ENCODE measurements at regions not wholly inside any gene's neighbourhood (a gene's known extent, or its start where the extent isn't known, plus 50 kb on each side); places are given as distances from the start of the nearest gene placed in this dataset.

DNA sequence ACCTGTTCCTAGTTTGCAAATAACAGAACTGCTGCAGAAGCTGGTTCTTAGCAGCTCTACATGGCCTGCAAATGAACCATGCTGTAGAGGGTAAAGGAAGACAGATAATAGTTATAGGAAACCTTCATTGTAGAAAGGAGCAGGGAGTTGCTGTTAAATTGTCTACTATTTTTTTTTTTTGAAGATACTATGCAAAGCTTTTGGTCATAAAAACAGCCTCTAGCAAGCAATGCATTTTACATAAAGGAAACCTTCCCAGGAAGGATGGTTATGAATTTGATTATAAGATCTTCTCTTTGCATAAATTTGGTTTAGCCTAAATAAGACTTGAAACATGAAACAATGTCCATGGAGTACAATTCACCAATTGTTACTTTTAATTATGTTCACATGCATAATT, 793.4 kb downstream of the SLC4A3 start:
- TF ChIP-seq Cebpa-rat (IDR thresholded peaks at IDR 0.05): no peak
- Histone ChIP-seq H3K4me3 (no peak overlapping the region), H3K36me3 (no peaks in the 10 kb centered on the region), H3K9me3 (no peaks in the 10 kb centered on the region), H3K4me2 (no peak overlapping the region), H3K27me3 (no peaks in the 10 kb centered on the region), H3K4me1 (no peaks in the 10 kb centered on the region), H4K20me1 (no peaks in the 10 kb centered on the region), H3K9ac (no peak overlapping the region), H3K27ac (no peak overlapping the region)

- Histone ChIP-seq H3K27me3 (no peaks in the 10 kb centered on the region), H3K9ac (no peak overlapping the region), H4K20me1 (no peaks in the 10 kb centered on the region), H3K36me3 (no peaks in the 10 kb centered on the region), H3K9me3 (no peaks in the 10 kb centered on the region), H3K4me1 (no peaks in the 10 kb centered on the region), H3K4me3 (no peak overlapping the region), H3K27ac (no peak overlapping the region), H3K4me2 (no peak overlapping the region)
- no peak for TF ChIP-seq Cebpa-rat (IDR thresholded peaks at IDR 0.05)
Measured at GRCh38 chr2:220422676-220423075, 795.2 kb downstream of the SLC4A3 start.

DNA sequence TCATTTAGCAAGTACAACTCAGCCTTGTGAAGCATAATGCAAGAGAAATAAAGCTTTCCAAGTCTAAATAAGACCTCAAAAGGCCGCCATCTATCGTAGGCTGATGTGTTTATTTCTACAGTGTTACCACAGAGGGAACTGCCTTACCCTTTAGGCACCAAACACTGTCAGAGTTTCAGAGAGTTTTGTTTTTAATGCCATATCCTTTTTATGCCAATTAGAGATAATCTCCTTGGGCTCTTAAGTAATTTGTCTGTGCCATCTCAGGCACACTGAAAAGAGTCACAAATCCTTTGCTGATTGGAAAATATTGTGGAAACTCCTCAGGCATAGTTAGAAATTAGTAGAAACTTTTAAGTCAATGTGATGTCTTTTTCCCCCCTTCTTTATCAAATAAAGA, 797.1 kb downstream of the SLC4A3 start:
- H4K20me1 ChIP-seq: no peaks in the 10 kb centered on the region
- H3K9me3 ChIP-seq: no peaks in the 10 kb centered on the region
- no peaks in the 10 kb centered on the region for H3K36me3 ChIP-seq
- no peaks in the 10 kb centered on the region for H3K4me1 ChIP-seq
- TF ChIP-seq Cebpa-rat (IDR thresholded peaks at IDR 0.05): no peak
- H3K27me3 ChIP-seq: no peaks in the 10 kb centered on the region
- H3K27ac ChIP-seq: no peak overlapping the region
- no peak overlapping the region for H3K9ac ChIP-seq
- no peak overlapping the region for H3K4me2 ChIP-seq
- H3K4me3 ChIP-seq: no peak overlapping the region

DNA sequence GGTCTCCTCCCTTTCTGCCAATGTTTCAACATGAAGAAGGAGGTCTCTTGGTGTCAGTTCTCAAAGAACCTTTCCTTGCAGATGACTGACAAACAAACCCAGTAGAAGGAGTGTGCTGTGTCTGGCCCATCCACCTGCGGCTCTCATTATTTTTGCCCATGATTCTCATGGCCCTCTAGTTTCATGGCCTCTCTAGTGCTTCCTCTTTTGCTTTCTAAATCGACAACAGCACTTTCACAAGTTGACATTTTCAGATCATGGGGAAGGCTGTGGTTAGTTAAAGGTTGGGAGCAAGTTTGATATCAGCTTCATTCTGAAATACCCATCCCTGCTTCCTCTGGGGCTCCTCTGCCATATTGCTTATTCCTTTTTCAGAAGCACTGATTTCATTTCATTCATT, 805.2 kb downstream of the SLC4A3 start:
- Histone ChIP-seq H3K4me2 (no peak overlapping the region), H3K9ac (no peak overlapping the region), H4K20me1 (no peaks in the 10 kb centered on the region), H3K9me3 (no peaks in the 10 kb centered on the region), H3K4me3 (no peak overlapping the region), H3K4me1 (peaks cover 8% of the 10 kb centered on the region; the same call in 1 of the 2 replicates), H3K27ac (no peak overlapping the region), H3K27me3 (no peaks in the 10 kb centered on the region), H3K36me3 (no peaks in the 10 kb centered on the region)
- TF ChIP-seq Cebpa-rat (IDR thresholded peaks at IDR 0.05): no peak

DNA sequence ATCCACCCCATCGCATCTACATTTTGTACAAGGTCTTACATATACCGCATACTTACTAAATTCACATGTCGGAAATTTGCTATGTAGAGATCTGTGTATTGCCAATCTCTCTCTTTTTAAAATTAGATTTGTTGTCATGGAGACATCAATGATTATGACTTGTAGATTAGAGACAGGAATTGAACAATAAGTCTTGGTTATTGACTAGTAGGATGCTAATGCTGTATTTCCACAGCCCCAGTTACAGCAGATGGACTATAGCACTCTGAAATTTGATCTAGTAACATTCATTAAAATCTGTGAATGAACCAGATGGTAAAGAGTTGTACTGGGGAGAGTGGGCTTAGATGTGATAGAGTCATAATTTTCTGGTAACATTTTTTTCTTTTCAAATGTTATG, 805.7 kb downstream of the SLC4A3 start:
- no peak for TF ChIP-seq Cebpa-rat (IDR thresholded peaks at IDR 0.05)
- Histone ChIP-seq H3K4me1 (peaks cover 8% of the 10 kb centered on the region; the same call in 1 of the 2 replicates), H3K9me3 (no peaks in the 10 kb centered on the region), H3K4me3 (no peak overlapping the region), H4K20me1 (no peaks in the 10 kb centered on the region), H3K27me3 (no peaks in the 10 kb centered on the region), H3K9ac (no peak overlapping the region), H3K4me2 (no peak overlapping the region), H3K36me3 (no peaks in the 10 kb centered on the region), H3K27ac (no peak overlapping the region)

DNA sequence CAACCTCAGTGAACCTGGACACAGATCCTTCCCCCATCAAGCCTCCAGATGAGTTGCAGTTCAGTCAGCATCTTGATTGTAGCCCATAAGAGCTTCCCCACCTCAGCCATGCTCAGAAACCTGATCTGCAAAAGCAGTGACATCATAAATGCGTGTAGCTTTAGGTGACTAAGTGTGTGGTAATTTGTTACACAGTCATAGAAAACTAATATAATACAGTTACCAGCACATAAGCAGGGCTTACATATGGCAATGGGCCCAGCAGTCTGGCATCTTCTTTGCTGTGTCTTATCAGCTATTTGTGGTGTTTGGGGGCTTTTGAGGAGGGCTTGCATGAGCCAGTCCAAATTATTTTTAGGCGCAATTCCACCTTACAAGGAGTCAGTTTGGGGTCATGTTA, 807.0 kb downstream of the SLC4A3 start:
- no peak for TF ChIP-seq Cebpa-rat (IDR thresholded peaks at IDR 0.05)
- no peak overlapping the region for H3K4me3 ChIP-seq
- H3K4me2 ChIP-seq: no peak overlapping the region
- H3K4me1 ChIP-seq: peaks cover 8% of the 10 kb centered on the region; the same call in 1 of the 2 replicates
- H3K9ac ChIP-seq: no peak overlapping the region
- H3K9me3 ChIP-seq: no peaks in the 10 kb centered on the region
- H3K27ac ChIP-seq: no peak overlapping the region
- H4K20me1 ChIP-seq: no peaks in the 10 kb centered on the region
- H3K27me3 ChIP-seq: no peaks in the 10 kb centered on the region
- no peaks in the 10 kb centered on the region for H3K36me3 ChIP-seq

DNA sequence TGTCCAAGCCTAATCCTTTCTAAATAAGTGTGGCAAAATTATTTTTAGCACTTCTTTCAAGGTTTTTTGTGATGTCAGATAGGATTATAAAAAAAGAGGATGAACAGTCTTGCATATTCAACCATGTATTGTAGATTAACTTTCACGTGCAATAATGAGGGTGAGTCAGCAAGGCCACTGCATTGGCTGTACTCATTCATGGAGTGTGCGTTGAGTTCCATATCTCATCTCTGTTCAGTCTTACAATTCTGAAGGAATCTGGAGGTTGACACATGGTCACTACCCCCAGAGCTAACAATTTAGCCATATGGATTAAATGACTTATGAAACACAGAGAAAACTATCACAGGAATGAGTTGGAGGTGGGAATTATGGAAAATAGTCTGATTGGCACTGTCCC, 810.5 kb downstream of the SLC4A3 start:
- Histone ChIP-seq H3K9me3 (no peaks in the 10 kb centered on the region), H3K4me1 (peaks cover 8% of the 10 kb centered on the region; the same call in 1 of the 2 replicates), H3K27ac (no peak overlapping the region), H3K4me2 (no peak overlapping the region), H3K9ac (no peak overlapping the region), H3K27me3 (no peaks in the 10 kb centered on the region), H4K20me1 (no peaks in the 10 kb centered on the region), H3K4me3 (no peak overlapping the region), H3K36me3 (no peaks in the 10 kb centered on the region)
- TF ChIP-seq Cebpa-rat (IDR thresholded peaks at IDR 0.05): no peak

GRCh38 chr2:220440731-220441130, 813.3 kb downstream of the SLC4A3 start:
- no peak overlapping the region for H3K9ac ChIP-seq
- TF ChIP-seq Cebpa-rat (IDR thresholded peaks at IDR 0.05): no peak
- no peaks in the 10 kb centered on the region for H3K9me3 ChIP-seq
- H3K27me3 ChIP-seq: no peaks in the 10 kb centered on the region
- no peaks in the 10 kb centered on the region for H4K20me1 ChIP-seq
- no peaks in the 10 kb centered on the region for H3K36me3 ChIP-seq
- peaks cover 7% of the 10 kb centered on the region; the same call in 1 of the 2 replicates for H3K4me1 ChIP-seq
- H3K4me2 ChIP-seq: no peak overlapping the region
- H3K27ac ChIP-seq: no peak overlapping the region
- H3K4me3 ChIP-seq: no peak overlapping the region

- H3K27ac ChIP-seq: no peak overlapping the region
- no peak for TF ChIP-seq Cebpa-rat (IDR thresholded peaks at IDR 0.05)
- H4K20me1 ChIP-seq: no peaks in the 10 kb centered on the region
- no peaks in the 10 kb centered on the region for H3K27me3 ChIP-seq
- no peak overlapping the region for H3K4me2 ChIP-seq
- H3K4me3 ChIP-seq: no peak overlapping the region
- no peaks in the 10 kb centered on the region for H3K9me3 ChIP-seq
- H3K4me1 ChIP-seq: peaks cover under 1% of the 10 kb centered on the region; the same call in 1 of the 2 replicates
- no peaks in the 10 kb centered on the region for H3K36me3 ChIP-seq
- H3K9ac ChIP-seq: no peak overlapping the region
Measured at GRCh38 chr2:220441404-220441803, 814.0 kb downstream of the SLC4A3 start.

DNA sequence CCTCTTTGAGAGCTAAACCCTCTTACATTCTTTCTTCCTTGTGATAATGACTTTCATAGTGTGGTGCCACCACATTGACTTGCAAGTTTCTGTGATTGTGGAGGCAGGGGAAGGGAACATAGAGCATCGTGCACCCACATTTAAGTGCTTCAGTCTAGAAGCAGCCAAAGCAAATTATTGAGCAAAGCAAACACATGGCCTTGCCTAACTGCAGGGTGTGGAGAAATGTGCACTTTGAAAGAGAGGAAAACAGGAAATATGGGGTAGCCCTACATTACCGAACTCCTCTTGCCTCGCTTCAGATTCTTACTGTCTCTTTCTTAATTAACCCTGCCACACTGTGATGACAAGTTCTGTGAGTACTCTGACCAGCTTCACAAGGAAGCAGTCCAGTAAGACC, 814.6 kb downstream of the SLC4A3 start:
- Histone ChIP-seq H3K4me2 (no peak overlapping the region), H3K4me1 (no peaks in the 10 kb centered on the region), H3K36me3 (no peaks in the 10 kb centered on the region), H3K27ac (no peak overlapping the region), H4K20me1 (no peaks in the 10 kb centered on the region), H3K27me3 (no peaks in the 10 kb centered on the region), H3K9me3 (no peaks in the 10 kb centered on the region), H3K4me3 (no peak overlapping the region), H3K9ac (no peak overlapping the region)
- TF ChIP-seq Cebpa-rat (IDR thresholded peaks at IDR 0.05): no peak

GRCh38 chr2:220445429-220446105, 818.1 kb downstream of the SLC4A3 start:
- H3K4me3 ChIP-seq: no peak overlapping the region
- H3K36me3 ChIP-seq: no peaks in the 10 kb centered on the region
- H3K4me1 ChIP-seq: no peaks in the 10 kb centered on the region
- no peak overlapping the region for H3K27ac ChIP-seq
- H3K4me2 ChIP-seq: no peak overlapping the region
- H4K20me1 ChIP-seq: no peaks in the 10 kb centered on the region
- no peaks in the 10 kb centered on the region for H3K27me3 ChIP-seq
- no peak for TF ChIP-seq Cebpa-rat (IDR thresholded peaks at IDR 0.05)
- no peak overlapping the region for H3K9ac ChIP-seq
- no peaks in the 10 kb centered on the region for H3K9me3 ChIP-seq
